Femur (tissue), 1 donor: ENCODE measurements at regions not wholly inside any gene's neighbourhood (a gene's known extent, or its start where the extent isn't known, plus 50 kb on each side); places are given as distances from the start of the nearest gene placed in this dataset.
A peak's percentile ranks its signal among the peaks of the same experiment; 100 is the strongest.
"Not testable (repeated sequence)": the region's sequence is repeated elsewhere in the genome, so short reads cannot be mapped to it uniquely, and the experiment has no call there.

Source experiments
- DNase-seq: peaks from one replicate; pipeline ENCODE4 v3.0.0-alpha.2; 2017

- DNase-seq: no peak
Measured at GRCh38 chr3:151550025-151550618, 89.3 kb upstream of the IGSF10 start.

GRCh38 chr3:151548195-151548594 is 87.3 kb upstream of the IGSF10 start:
- DNase-seq: no peak

- no peak for DNase-seq
Measured at GRCh38 chr3:151544164-151544548, 83.3 kb upstream of the IGSF10 start.

GRCh38 chr3:151541178-151541577 is 80.3 kb upstream of the IGSF10 start:
- no peak for DNase-seq

GRCh38 chr3:151539599-151539998 is 78.7 kb upstream of the IGSF10 start:
- no peak for DNase-seq

- DNase-seq: peak; percentile 72
Measured at GRCh38 chr3:151538456-151539393, 77.9 kb upstream of the IGSF10 start.

- no peak for DNase-seq
Measured at GRCh38 chr3:151537726-151538125, 76.9 kb upstream of the IGSF10 start.

- no peak for DNase-seq
Measured at GRCh38 chr3:151526757-151527156, 65.9 kb upstream of the IGSF10 start.

GRCh38 chr3:151520105-151520504 is 59.2 kb upstream of the IGSF10 start:
- DNase-seq: no peak

- not testable (repeated sequence) for DNase-seq
Measured at GRCh38 chr3:151511433-151511832, 50.6 kb upstream of the IGSF10 start.
